ENCODE measurements at regions not wholly inside any gene's neighbourhood (a gene's known extent, or its start where the extent isn't known, plus 50 kb on each side); places are given as distances from the start of the nearest gene placed in this dataset.

GRCh38 chr5:56612759-56613158, 202.6 kb upstream of the MAP3K1 start:
- TF ChIP-seq POLR2A (IDR thresholded peaks at IDR 0.05; ENCODE audit: low read length): no peak
- no peak for TF ChIP-seq GATA1 (IDR thresholded peaks at IDR 0.05; ENCODE audit: low read depth, low read length)

All from erythroblast (primary cell).